Smooth muscle cell (in vitro differentiated cells): ENCODE measurements at regions not wholly inside any gene's neighbourhood (a gene's known extent, or its start where the extent isn't known, plus 50 kb on each side); places are given as distances from the start of the nearest gene placed in this dataset.

Experiments used
- DNase-seq: peaks from one replicate; lab custom pipeline; 2025; ENCODE audit not compliant: unreplicated experiment; lab: John Stamatoyannopoulos, UW
- H2AFZ ChIP-seq: fragments of 200-600 bp; sonication (generic); 2 replicates; pipeline ENCODE4 v1.6.0; 2016; ENCODE audit warnings: antibody characterized with exemption, low read depth, mild to moderate bottlenecking
- H3F3A ChIP-seq: fragments of 200-600 bp; sonication (generic); 2 replicates; pipeline ENCODE4 v1.6.0; 2017; ENCODE audit warnings: antibody characterized with exemption, low read depth
- H3K27ac ChIP-seq: fragments of 200-600 bp; sonication (generic); 2 replicates; pipeline ENCODE4 v1.5.1; 2016; ENCODE audit warnings: low read depth, mild to moderate bottlenecking
- H3K27me3 ChIP-seq: fragments of 200-600 bp; sonication (generic); 2 replicates; pipeline ENCODE4 v1.6.1; 2016; ENCODE audit warnings: low read depth, mild to moderate bottlenecking
- H3K36me3 ChIP-seq: fragments of 200-600 bp; sonication (generic); 2 replicates; pipeline ENCODE4 v1.5.1; 2016; ENCODE audit warnings: low read depth
- H3K4me1 ChIP-seq: fragments of 200-600 bp; sonication (generic); 2 replicates; pipeline ENCODE4 v1.5.1; 2016; ENCODE audit warnings: low read depth
- H3K4me2 ChIP-seq: fragments of 200-600 bp; sonication (generic); 2 replicates; pipeline ENCODE4 v1.6.0; 2016; ENCODE audit warnings: mild to moderate bottlenecking
- H3K4me3 ChIP-seq: fragments of 200-600 bp; sonication (generic); 2 replicates; pipeline ENCODE4 v1.5.1; 2016; ENCODE audit warnings: mild to moderate bottlenecking
- H3K79me2 ChIP-seq: fragments of 200-600 bp; sonication (generic); 2 replicates; pipeline ENCODE4 v1.6.0; 2016; ENCODE audit warnings: low read depth, mild to moderate bottlenecking
- H3K9ac ChIP-seq: fragments of 200-600 bp; sonication (generic); 2 replicates; pipeline ENCODE4 v1.6.0; 2016; ENCODE audit warnings: low read depth
- H3K9me3 ChIP-seq: fragments of 200-600 bp; sonication (generic); replicated peaks from 2 replicates; pipeline ENCODE4 v1.5.1; 2016; ENCODE audit warnings: low read depth
- H4K20me1 ChIP-seq: fragments of 200-600 bp; sonication (generic); 2 replicates; pipeline ENCODE4 v1.6.0; 2016; ENCODE audit warnings: low read depth
- CTCF ChIP-seq: fragments of 200-600 bp; sonication (generic); IDR thresholded peaks from 2 replicates; pipeline ENCODE4 v1.5.1; 2017; ENCODE audit warnings: borderline replicate concordance, mild to moderate bottlenecking, antibody characterized with exemption; ENCODE audit not compliant: insufficient read depth, poor library complexity, severe bottlenecking
- WGBS: methylation state at CpG from one replicate; pipeline ENCODE4 v1.1.7; 2016; ENCODE audit warnings: low lambda C conversion rate; 5-methylcytosine and 5-hydroxymethylcytosine counted together

- no peak overlapping the region for H2AFZ ChIP-seq
- no peaks in the 10 kb centered on the region for H3K9me3 ChIP-seq
- H3K27ac ChIP-seq: peak overlapping the region; percentile 25
- no peak for DNase-seq
- 53% methylated on average over 4 of the region's 4 CpGs for WGBS
- no peak overlapping the region for H3K4me2 ChIP-seq
- no peaks in the 10 kb centered on the region for H3K4me1 ChIP-seq
- no peaks in the 10 kb centered on the region for H3K36me3 ChIP-seq
- H3F3A ChIP-seq: peaks cover 3% of the 10 kb centered on the region
- no peaks in the 10 kb centered on the region for H3K27me3 ChIP-seq
- TF ChIP-seq CTCF: no peak
- peaks cover 29% of the 10 kb centered on the region for H4K20me1 ChIP-seq
- no peak overlapping the region for H3K9ac ChIP-seq
- no peak overlapping the region for H3K4me3 ChIP-seq
- peaks cover 8% of the 10 kb centered on the region for H3K79me2 ChIP-seq
Observed at GRCh38 chr17:63249256-63250004, 196.7 kb downstream of the CYB561 start.

GRCh38 chr17:63250830-63251229 lies 195.3 kb downstream of the CYB561 start:
- Histone ChIP-seq H3K4me1 (no peaks in the 10 kb centered on the region), H3K36me3 (no peaks in the 10 kb centered on the region), H2AFZ (no peak overlapping the region), H3K79me2 (peaks cover 16% of the 10 kb centered on the region), H3K4me2 (no peak overlapping the region), H3K27me3 (no peaks in the 10 kb centered on the region), H3K4me3 (no peak overlapping the region), H3K27ac (no peak overlapping the region), H3F3A (peaks cover 3% of the 10 kb centered on the region), H3K9ac (no peak overlapping the region), H4K20me1 (peaks cover 36% of the 10 kb centered on the region), H3K9me3 (no peaks in the 10 kb centered on the region)
- TF ChIP-seq CTCF: no peak
- WGBS: 59% methylated on average over 3 of the region's 3 CpGs
- DNase-seq: no peak

GRCh38 chr17:63258785-63259184 lies 187.3 kb downstream of the CYB561 start:
- no peak for DNase-seq
- Histone ChIP-seq H3F3A (no peaks in the 10 kb centered on the region), H3K4me3 (no peak overlapping the region), H3K36me3 (no peaks in the 10 kb centered on the region), H4K20me1 (peaks cover 48% of the 10 kb centered on the region), H3K4me1 (no peaks in the 10 kb centered on the region), H3K9ac (no peak overlapping the region), H3K4me2 (no peak overlapping the region), H3K27ac (no peak overlapping the region), H3K27me3 (no peaks in the 10 kb centered on the region), H3K79me2 (peaks cover 24% of the 10 kb centered on the region), H2AFZ (no peak overlapping the region), H3K9me3 (no peaks in the 10 kb centered on the region)
- 98% methylated on average over 3 of the region's 3 CpGs for WGBS
- no peak for TF ChIP-seq CTCF
